ENCODE measurements at regions not wholly inside any gene's neighbourhood (a gene's known extent, or its start where the extent isn't known, plus 50 kb on each side); places are given as distances from the start of the nearest gene placed in this dataset.

DNA sequence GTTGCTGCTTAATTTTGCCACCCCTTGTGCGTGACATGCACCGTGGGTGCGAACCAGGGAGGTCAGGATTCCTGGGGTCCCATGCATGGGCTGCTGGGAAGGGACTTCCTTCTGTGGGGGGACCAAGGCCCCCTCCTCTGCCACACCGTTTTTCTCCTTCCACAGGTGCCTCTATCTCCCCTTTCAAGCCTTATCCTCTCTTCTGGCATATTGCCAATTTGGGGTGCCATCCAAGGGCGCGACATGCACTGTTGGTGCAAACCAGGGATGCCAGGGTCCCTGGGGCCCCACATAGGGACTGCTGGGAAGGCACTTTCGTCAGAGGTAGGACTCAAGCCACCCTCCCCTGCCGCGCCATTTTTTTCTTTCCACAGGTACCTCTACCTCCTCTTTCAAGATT, 289.0 kb downstream of the ALG10 start:
- TF ChIP-seq, protein P1, sequence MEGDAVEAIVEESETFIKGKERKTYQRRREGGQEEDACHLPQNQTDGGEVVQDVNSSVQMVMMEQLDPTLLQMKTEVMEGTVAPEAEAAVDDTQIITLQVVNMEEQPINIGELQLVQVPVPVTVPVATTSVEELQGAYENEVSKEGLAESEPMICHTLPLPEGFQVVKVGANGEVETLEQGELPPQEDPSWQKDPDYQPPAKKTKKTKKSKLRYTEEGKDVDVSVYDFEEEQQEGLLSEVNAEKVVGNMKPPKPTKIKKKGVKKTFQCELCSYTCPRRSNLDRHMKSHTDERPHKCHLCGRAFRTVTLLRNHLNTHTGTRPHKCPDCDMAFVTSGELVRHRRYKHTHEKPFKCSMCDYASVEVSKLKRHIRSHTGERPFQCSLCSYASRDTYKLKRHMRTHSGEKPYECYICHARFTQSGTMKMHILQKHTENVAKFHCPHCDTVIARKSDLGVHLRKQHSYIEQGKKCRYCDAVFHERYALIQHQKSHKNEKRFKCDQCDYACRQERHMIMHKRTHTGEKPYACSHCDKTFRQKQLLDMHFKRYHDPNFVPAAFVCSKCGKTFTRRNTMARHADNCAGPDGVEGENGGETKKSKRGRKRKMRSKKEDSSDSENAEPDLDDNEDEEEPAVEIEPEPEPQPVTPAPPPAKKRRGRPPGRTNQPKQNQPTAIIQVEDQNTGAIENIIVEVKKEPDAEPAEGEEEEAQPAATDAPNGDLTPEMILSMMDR (IDR thresholded peaks at IDR 0.05; ENCODE audit: low read depth, low read length) = no peak
- H3K4me3 ChIP-seq (ENCODE audit: low read depth, low read length) = no peak overlapping the region

DNA sequence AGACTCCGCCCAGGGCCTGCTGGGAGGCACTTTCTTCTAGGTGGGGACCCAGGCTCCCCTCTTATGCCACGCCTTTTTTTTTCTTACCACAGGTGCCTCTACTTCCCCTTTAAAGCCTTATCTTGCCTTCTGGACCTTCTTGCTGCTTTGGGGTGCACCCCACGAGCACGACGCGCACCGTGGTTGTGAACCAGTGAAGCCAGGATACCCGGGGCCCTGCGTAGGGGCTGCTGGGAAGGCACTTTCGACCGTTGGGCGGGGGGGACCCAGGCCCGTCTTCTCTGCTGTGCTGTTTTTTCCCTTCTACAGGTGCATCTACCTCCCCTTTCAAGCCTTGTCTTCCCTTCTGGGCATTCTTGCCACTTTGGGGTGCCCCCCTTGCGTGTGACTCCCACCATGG, 305.4 kb downstream of the ALG10 start:
- TF ChIP-seq, protein P1 (IDR thresholded peaks at IDR 0.05; ENCODE audit: low read depth, low read length) = no peak

DNA sequence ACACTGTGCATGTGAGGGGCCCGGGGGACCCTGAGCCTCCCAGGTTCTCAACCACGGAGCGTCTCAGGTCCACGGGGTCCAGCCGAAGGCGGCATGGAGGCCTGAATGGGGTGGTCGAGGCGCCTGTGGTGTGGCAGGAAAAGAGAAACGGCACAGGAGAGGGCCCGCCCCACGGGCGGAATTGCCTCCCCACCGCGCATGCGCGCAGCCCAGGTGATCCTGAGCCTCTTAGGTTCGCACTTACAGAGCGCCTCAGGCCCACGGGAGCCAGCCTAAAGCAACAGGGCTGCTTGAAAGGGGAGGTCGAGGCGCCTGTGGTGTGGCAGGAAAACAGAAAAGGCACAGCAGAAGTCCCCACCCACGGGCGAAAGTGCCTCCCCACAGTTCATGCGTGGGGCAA, 311.0 kb downstream of the ALG10 start:
- TF ChIP-seq, protein P1 (IDR thresholded peaks at IDR 0.05; ENCODE audit: low read depth, low read length) = no peak
- no peak overlapping the region for H3K4me3 ChIP-seq (ENCODE audit: low read depth, low read length)

More for the DNA sequence above, 305.4 kb downstream of the ALG10 start:
- H3K4me3 ChIP-seq (ENCODE audit: low read depth, low read length) = no peak overlapping the region

DNA sequence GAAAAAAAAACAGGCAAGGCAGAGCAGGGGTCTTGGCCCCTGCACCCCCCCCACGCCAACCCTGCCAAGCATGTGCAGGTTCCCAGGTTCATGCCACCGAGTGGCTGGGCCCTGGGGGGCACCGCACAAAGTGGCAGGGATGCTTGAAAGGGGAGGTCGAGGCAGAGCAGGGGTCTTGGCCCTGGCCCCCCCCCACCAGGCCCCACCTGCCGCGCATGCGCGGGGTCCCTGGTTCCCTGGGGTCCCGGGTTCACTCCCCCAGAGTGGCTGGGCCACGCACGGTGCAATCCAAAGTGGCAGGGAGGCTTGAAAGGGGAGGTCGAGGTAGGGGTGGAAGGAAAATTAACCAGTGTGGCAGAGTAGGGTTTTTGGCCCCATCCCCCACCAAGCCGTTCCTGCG, 312.2 kb downstream of the ALG10 start:
- TF ChIP-seq, protein P1 (IDR thresholded peaks at IDR 0.05; ENCODE audit: low read depth, low read length) = no peak
- no peak overlapping the region for H3K4me3 ChIP-seq (ENCODE audit: low read depth, low read length)

DNA sequence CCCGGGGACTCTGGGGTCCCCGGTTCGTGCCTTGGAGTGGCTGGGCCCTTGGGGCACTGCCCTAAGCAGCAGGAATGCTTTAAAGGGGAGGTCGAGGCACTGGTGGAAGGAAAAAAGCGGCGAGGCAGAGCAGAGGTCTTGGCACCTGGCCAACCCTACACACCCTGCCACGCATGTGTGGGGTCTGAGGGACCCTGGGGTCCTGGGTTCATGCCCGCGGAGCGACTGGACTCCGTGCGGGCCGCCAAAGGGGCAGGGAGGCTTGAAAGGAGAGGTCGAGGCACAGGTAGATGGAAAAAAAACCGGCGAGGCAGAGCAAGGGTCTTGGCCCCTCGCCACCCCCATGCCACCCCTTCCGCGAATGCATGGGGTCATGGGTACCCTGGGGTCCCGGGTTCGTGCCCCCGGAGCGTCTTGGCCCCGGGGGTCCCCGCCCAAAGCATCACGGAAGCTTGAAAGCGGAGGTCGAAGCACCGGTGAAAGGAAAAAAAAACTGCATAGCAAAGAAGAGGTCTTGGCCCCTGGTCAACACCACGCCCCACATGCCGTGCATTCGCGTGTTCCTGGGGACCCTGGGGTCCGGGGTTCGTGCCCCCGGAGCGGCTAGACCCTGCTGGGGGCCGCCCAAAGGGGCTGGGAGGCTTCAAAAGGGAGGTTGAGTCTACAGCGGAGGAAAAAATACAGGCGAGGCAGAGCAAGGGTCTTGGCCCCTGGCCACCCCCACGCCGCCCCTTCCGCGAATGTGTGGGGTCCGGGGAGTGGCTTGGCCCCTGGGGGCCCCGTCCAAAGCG, 312.9 kb downstream of the ALG10 start:
- TF ChIP-seq, protein P1 (IDR thresholded peaks at IDR 0.05; ENCODE audit: low read depth, low read length) = no peak
- no peak overlapping the region for H3K4me3 ChIP-seq (ENCODE audit: low read depth, low read length)

GRCh38 chr12:34335819-34336262, 313.5 kb downstream of the ALG10 start:
- TF ChIP-seq, protein P1 (IDR thresholded peaks at IDR 0.05; ENCODE audit: low read depth, low read length) = no peak

DNA sequence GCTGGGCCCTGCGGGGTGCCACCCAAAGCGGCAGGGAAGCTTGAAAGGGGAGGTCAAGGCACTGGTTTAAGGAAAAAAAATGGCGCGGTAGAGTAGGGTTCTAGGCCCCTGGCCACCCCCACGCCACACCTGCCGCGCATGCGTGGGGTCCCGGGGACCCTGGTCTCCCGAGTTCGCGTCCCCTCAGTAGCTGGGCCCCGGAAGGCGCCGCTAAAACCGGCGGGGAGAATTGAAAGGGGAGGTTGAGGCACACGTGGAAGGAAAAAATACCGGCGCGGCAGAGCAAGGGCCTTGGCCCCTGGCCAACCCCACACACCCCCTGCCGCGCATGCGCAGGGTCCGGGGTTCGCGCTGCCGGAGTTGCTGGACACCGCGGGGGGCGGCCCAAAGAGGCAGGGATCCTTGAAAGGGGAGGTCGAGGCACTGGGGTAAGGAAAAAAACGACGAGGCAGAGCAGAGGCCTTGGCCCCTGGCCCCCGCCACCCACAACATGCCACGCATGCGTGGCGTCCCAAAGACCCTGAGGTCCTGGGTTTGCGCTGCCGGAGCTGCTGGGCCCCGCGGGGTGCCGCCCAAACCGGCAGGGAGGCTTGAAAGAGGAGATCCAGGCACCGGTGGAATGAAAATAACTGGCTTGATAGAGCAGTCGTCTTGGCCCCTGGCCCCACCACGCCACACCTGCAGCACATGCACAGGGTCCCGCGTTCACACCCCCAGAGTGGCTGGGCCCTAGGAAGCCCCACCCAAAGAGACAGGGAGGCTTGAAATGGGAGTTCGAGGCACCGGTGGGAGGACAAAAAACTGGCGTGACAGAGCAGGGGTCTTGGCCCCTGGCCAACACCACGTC, 314.5 kb downstream of the ALG10 start:
- TF ChIP-seq, protein P1 (IDR thresholded peaks at IDR 0.05; ENCODE audit: low read depth, low read length) = no peak
- no peak overlapping the region for H3K4me3 ChIP-seq (ENCODE audit: low read depth, low read length)

More at GRCh38 chr12:34335819-34336262, 313.5 kb downstream of the ALG10 start:
- no peak overlapping the region for H3K4me3 ChIP-seq (ENCODE audit: low read depth, low read length)
